B cell (primary cell): ENCODE measurements at regions not wholly inside any gene's neighbourhood (a gene's known extent, or its start where the extent isn't known, plus 50 kb on each side); places are given as distances from the start of the nearest gene placed in this dataset.

Experiments used
- ATAC-seq: fragments of 200-7000 bp; cut with Tn5 transposase; one replicate; pipeline ENCODE4 v1.10.0; 2021; ENCODE audit warnings: low read depth, mild to moderate bottlenecking, moderate number of reproducible peaks, moderate library complexity
- CTCF ChIA-PET: fragments of 350-600 bp; sonication (Branson Sonifier 250); formaldehyde crosslinking; loops from one replicate; lab custom pipeline; 2021; ENCODE audit warnings: antibody characterized with exemption, inconsistent platforms; lab: Charles Lee
- POLR2A ChIA-PET: fragments of 350-600 bp; sonication (Branson Sonifier 250); formaldehyde crosslinking; loops from one replicate; lab custom pipeline; 2021; ENCODE audit warnings: antibody characterized with exemption; lab: Charles Lee
- DNase-seq: peaks from one replicate; pipeline ENCODE4 v3.0.0; 2013
- H2AFZ ChIP-seq: 2 replicates; pipeline ENCODE4 v1.6.1; 2012; ENCODE audit warnings: mild to moderate bottlenecking, low read depth, low read length; ENCODE audit not compliant: insufficient read depth, poor library complexity, severe bottlenecking
- H3K27ac ChIP-seq, 2 donors: 1 replicate in 1 of 2; 2 replicates in 1 of 2; pipeline ENCODE4 v1.5.1; 2012 to 2013; ENCODE audit warnings: low read length in 2 of 2, mild to moderate bottlenecking in 2 of 2, moderate library complexity in 1 of 2
- H3K27me3 ChIP-seq, 4 experiments: fragments of 200-600 bp in 1 of 4; sonication (generic) in 1 of 4; replicated peaks in 1 of 4; 1 replicate in 2 of 4; 2 replicates in 2 of 4; pipeline versions ENCODE4 v1.6.1 to v1.7.0; 2013 to 2016; ENCODE audit warnings: low read length in 3 of 4, mild to moderate bottlenecking in 2 of 4, mixed read lengths in 1 of 4, moderate library complexity in 1 of 4; ENCODE audit not compliant: insufficient read depth in 4 of 4, control insufficient read depth in 3 of 4; ENCODE audit errors: control extremely low read depth in 1 of 4
- H3K36me3 ChIP-seq, 2 experiments: replicated peaks in 1 of 2; 1 replicate in 1 of 2; 2 replicates in 1 of 2; pipeline versions ENCODE4 v1.6.1 to v1.7.1; 2013; ENCODE audit warnings: low read length in 1 of 2; ENCODE audit not compliant: insufficient read depth in 2 of 2, control insufficient read depth in 1 of 2; ENCODE audit errors: control extremely low read depth in 1 of 2, extremely low read depth in 1 of 2
- H3K4me1 ChIP-seq, 2 donors: fragments of 200-600 bp in 1 of 2; sonication (generic) in 1 of 2; 1 replicate in 1 of 2; 2 replicates in 1 of 2; pipeline versions ENCODE4 v1.5.1 to v1.6.1; 2013 to 2017; ENCODE audit warnings: low read length in 2 of 2; ENCODE audit not compliant: control insufficient read depth in 2 of 2, insufficient read depth in 2 of 2
- H3K4me2 ChIP-seq: replicated peaks from 2 replicates; pipeline ENCODE3; 2012; ENCODE audit warnings: mild to moderate bottlenecking, low read depth, low read length; ENCODE audit not compliant: poor library complexity, severe bottlenecking
- H3K4me3 ChIP-seq, 5 experiments: fragments of 200-600 bp in 1 of 5; sonication (generic) in 1 of 5; 1 replicate in 3 of 5; 2 replicates in 2 of 5; pipeline versions ENCODE4 v1.5.1 to v1.7.0; 2011 to 2016; ENCODE audit warnings: low read length in 4 of 5, mild to moderate bottlenecking in 4 of 5, low read depth in 2 of 5, control low read depth in 1 of 5, moderate library complexity in 1 of 5; ENCODE audit not compliant: insufficient read depth in 1 of 5; ENCODE audit errors: control extremely low read depth in 1 of 5, extremely low read depth in 1 of 5
- H3K79me2 ChIP-seq: fragments of 200-600 bp; sonication (generic); one replicate; pipeline ENCODE4 v1.6.0; 2016; ENCODE audit warnings: low read length; ENCODE audit not compliant: control insufficient read depth, insufficient read depth
- H3K9ac ChIP-seq: fragments of 200-600 bp; sonication (generic); 2 replicates; pipeline ENCODE4 v1.6.1; 2017; ENCODE audit warnings: mild to moderate bottlenecking, low read length, moderate library complexity
- H3K9me3 ChIP-seq, 3 donors: one replicate each; pipeline versions ENCODE4 v1.6.1 to v1.7.1; 2013; ENCODE audit warnings: low read length in 2 of 3; ENCODE audit not compliant: control insufficient read depth in 2 of 3, insufficient read depth in 1 of 3; ENCODE audit errors: control extremely low read depth in 1 of 3
- H4K20me1 ChIP-seq: 2 replicates; pipeline ENCODE4 v1.6.0; 2012; ENCODE audit warnings: mild to moderate bottlenecking, low read length; ENCODE audit not compliant: insufficient read depth, control insufficient read depth, poor library complexity, severe bottlenecking
- H3K27ac Mint-ChIP-seq: one replicate; pipeline ENCODE4 v1.8.0; 2021; ENCODE audit warnings: mixed read lengths
- H3K27me3 Mint-ChIP-seq: one replicate; pipeline ENCODE4 v1.8.0; 2021; ENCODE audit warnings: mixed read lengths
- H3K4me1 Mint-ChIP-seq: one replicate; pipeline ENCODE4 v1.8.0; 2021; ENCODE audit warnings: mixed read lengths
- H3K4me3 Mint-ChIP-seq: one replicate; pipeline ENCODE4 v1.8.0; 2021; ENCODE audit warnings: mixed read lengths
- H3K9me3 Mint-ChIP-seq: one replicate; pipeline ENCODE4 v1.8.0; 2022; ENCODE audit warnings: mixed read lengths; ENCODE audit not compliant: insufficient read depth
- CTCF ChIP-seq: fragments of 200-600 bp; IDR thresholded peaks from one replicate; pipeline ENCODE4 v1.8.0; 2022; ENCODE audit warnings: antibody characterized with exemption, mild to moderate bottlenecking
- EZH2 ChIP-seq: IDR thresholded peaks from 2 replicates; pipeline ENCODE4 v1.6.1; 2012; ENCODE audit warnings: borderline replicate concordance, low read depth, mild to moderate bottlenecking, moderate library complexity, low read length; ENCODE audit not compliant: insufficient read depth, poor library complexity, severe bottlenecking
- WGBS: methylation state at CpG from one replicate; pipeline ENCODE4 v1.1.5; 2013; ENCODE audit warnings: missing lambda C conversion rate; ENCODE audit not compliant: insufficient coverage; 5-methylcytosine and 5-hydroxymethylcytosine counted together
- intact Hi-C: fragments of 100-400 bp; cut with micrococcal nuclease; formaldehyde crosslinking; loops from one replicate; pipeline ENCODE4 v1.10.0; 2022

GRCh38 chr6:167651318-167652041 is 175.2 kb upstream of the AFDN start:
- H3K79me2 ChIP-seq = no peaks in the 10 kb centered on the region
- no peaks in the 10 kb centered on the region for H3K4me1 ChIP-seq
- H2AFZ ChIP-seq = no peak overlapping the region
- no peak overlapping the region for H3K27ac Mint-ChIP-seq
- H3K27ac ChIP-seq = no peak overlapping the region
- no peak for DNase-seq
- H3K4me1 Mint-ChIP-seq = no peaks in the 10 kb centered on the region
- H3K9me3 Mint-ChIP-seq = no peaks in the 10 kb centered on the region
- WGBS = 87% methylated on average over 10 of the region's 10 CpGs
- POLR2A ChIA-PET = no interaction called here
- no peak for TF ChIP-seq CTCF
- no peak for TF ChIP-seq EZH2
- no peaks in the 10 kb centered on the region for H3K36me3 ChIP-seq
- peaks cover 0 to 4% (median 0%) of the 10 kb centered on the region in 4 experiments for H3K27me3 ChIP-seq
- no peak overlapping the region for H3K4me3 ChIP-seq
- H3K4me2 ChIP-seq = no peak overlapping the region
- no peak overlapping the region for H3K9ac ChIP-seq
- intact Hi-C loops = no loop called here
- no peak for ATAC-seq
- CTCF ChIA-PET = interaction anchor here (0.6 kb wide), 1 partner anchor 123 kb away, joined by 3 read pairs; no protein-coding TSS in a partner anchor
- no peak overlapping the region for H3K4me3 Mint-ChIP-seq
- peaks cover 0 to 12% (median 0%) of the 10 kb centered on the region in 3 donors for H3K9me3 ChIP-seq
- peaks cover 4% of the 10 kb centered on the region for H3K27me3 Mint-ChIP-seq
- H4K20me1 ChIP-seq = no peaks in the 10 kb centered on the region

- no peaks in the 10 kb centered on the region for H4K20me1 ChIP-seq
- Mint-ChIP-seq H3K4me1 (no peaks in the 10 kb centered on the region), H3K4me3 (no peak overlapping the region), H3K27me3 (no peaks in the 10 kb centered on the region), H3K9me3 (no peaks in the 10 kb centered on the region), H3K27ac (no peak overlapping the region)
- intact Hi-C loops = no loop called here
- H3K36me3 ChIP-seq = no peaks in the 10 kb centered on the region
- POLR2A ChIA-PET = no interaction called here
- H2AFZ ChIP-seq = peak overlapping the region; percentile 36
- peaks cover 0 to 4% (median 0%) of the 10 kb centered on the region in 4 experiments for H3K27me3 ChIP-seq
- TF ChIP-seq CTCF = no peak
- TF ChIP-seq EZH2 = no peak
- no peak for ATAC-seq
- H3K9ac ChIP-seq = no peak overlapping the region
- H3K4me3 ChIP-seq = no peak overlapping the region
- no peak overlapping the region for H3K27ac ChIP-seq
- no peaks in the 10 kb centered on the region for H3K79me2 ChIP-seq
- CTCF ChIA-PET = no interaction called here
- no peak for DNase-seq
- no peaks in the 10 kb centered on the region for H3K4me1 ChIP-seq
- 86% methylated on average over 19 of the region's 23 CpGs for WGBS
- H3K9me3 ChIP-seq = peaks cover 0 to 12% (median 0%) of the 10 kb centered on the region in 3 donors
- no peak overlapping the region for H3K4me2 ChIP-seq
These were observed 174.5 kb upstream of the AFDN start for GRCh38 chr6:167652042-167652700.
